ENCODE measurements at regions not wholly inside any gene's neighbourhood (a gene's known extent, or its start where the extent isn't known, plus 50 kb on each side); places are given as distances from the start of the nearest gene placed in this dataset.

- DNase-seq (ENCODE audit: extremely low read depth, low read depth), result no peak
- TF ChIP-seq CTCF (IDR thresholded peaks at IDR 0.05; ENCODE audit: low read depth, low read length), result no peak
Measured at GRCh38 chr6:165745492-165745891, 82.5 kb upstream of the PDE10A start.

GRCh38 chr6:165744555-165745228 is 81.7 kb upstream of the PDE10A start:
- no peak for TF ChIP-seq CTCF (IDR thresholded peaks at IDR 0.05; ENCODE audit: low read depth, low read length)
- DNase-seq (ENCODE audit: extremely low read depth, low read depth), result no peak

- no peak for DNase-seq (ENCODE audit: extremely low read depth, low read depth)
- TF ChIP-seq CTCF (IDR thresholded peaks at IDR 0.05; ENCODE audit: low read depth, low read length), result no peak
Measured at GRCh38 chr6:165743366-165743898, 80.4 kb upstream of the PDE10A start.

GRCh38 chr6:165742047-165742446 is 79.0 kb upstream of the PDE10A start:
- TF ChIP-seq CTCF (IDR thresholded peaks at IDR 0.05; ENCODE audit: low read depth, low read length), result no peak
- no peak for DNase-seq (ENCODE audit: extremely low read depth, low read depth)

- no peak for DNase-seq (ENCODE audit: extremely low read depth, low read depth)
- TF ChIP-seq CTCF (IDR thresholded peaks at IDR 0.05; ENCODE audit: low read depth, low read length), result no peak
Measured at GRCh38 chr6:165737396-165737795, 74.4 kb upstream of the PDE10A start.

- TF ChIP-seq CTCF (IDR thresholded peaks at IDR 0.05; ENCODE audit: low read depth, low read length), result no peak
- no peak for DNase-seq (ENCODE audit: extremely low read depth, low read depth)
Measured at GRCh38 chr6:165735065-165735464, 72.0 kb upstream of the PDE10A start.

- DNase-seq (ENCODE audit: extremely low read depth, low read depth), result no peak
- TF ChIP-seq CTCF (IDR thresholded peaks at IDR 0.05; ENCODE audit: low read depth, low read length), result no peak
Measured at GRCh38 chr6:165733489-165733791, 70.4 kb upstream of the PDE10A start.
